Right lobe of liver (tissue), 4 donors: ENCODE measurements at regions not wholly inside any gene's neighbourhood (a gene's known extent, or its start where the extent isn't known, plus 50 kb on each side); places are given as distances from the start of the nearest gene placed in this dataset.

Source experiments
- POLR2A ChIP-seq: fragments of 450-650 bp; IDR thresholded peaks from one replicate; pipeline ENCODE4 v1.6.1; 2017; ENCODE audit warnings: antibody characterized with exemption, mild to moderate bottlenecking
- TF ChIP-seq, protein P1 (sequence below), 4 donors: fragments of 200-600 bp in 3 of 4; fragments of 450-650 bp in 1 of 4; IDR thresholded peaks; one replicate each; pipeline versions ENCODE4 v1.5.1 to v1.8.0; 2016 to 2022; ENCODE audit warnings: antibody characterized with exemption in 4 of 4, mild to moderate bottlenecking in 2 of 4
- donor health status: DM: no; HTN: no; CAD: no.
- donor health status: DM: no; HTN: no; CAD: no.
- donor health status: DM: no; HTN: yes; CAD: no.

DNA sequence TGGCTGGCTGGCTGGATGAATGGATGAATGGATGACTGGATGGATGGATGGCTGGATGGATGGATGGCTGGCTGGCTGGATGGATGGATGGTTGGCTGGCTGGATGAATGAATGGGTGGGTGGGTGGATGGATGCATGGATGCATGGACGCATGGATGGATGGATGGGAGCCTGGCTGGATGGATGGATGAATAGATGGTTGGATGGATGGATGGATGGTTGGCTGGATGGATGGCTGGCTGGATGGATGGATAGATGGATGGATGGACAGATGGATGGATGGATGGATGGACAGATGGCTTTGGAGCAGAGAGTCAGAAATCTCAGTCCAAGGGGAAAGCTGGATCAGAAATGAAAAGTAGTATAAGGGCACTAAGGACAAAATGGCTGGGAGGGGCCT, 106.4 kb upstream of the SERP2 start:
- TF ChIP-seq, protein P1, sequence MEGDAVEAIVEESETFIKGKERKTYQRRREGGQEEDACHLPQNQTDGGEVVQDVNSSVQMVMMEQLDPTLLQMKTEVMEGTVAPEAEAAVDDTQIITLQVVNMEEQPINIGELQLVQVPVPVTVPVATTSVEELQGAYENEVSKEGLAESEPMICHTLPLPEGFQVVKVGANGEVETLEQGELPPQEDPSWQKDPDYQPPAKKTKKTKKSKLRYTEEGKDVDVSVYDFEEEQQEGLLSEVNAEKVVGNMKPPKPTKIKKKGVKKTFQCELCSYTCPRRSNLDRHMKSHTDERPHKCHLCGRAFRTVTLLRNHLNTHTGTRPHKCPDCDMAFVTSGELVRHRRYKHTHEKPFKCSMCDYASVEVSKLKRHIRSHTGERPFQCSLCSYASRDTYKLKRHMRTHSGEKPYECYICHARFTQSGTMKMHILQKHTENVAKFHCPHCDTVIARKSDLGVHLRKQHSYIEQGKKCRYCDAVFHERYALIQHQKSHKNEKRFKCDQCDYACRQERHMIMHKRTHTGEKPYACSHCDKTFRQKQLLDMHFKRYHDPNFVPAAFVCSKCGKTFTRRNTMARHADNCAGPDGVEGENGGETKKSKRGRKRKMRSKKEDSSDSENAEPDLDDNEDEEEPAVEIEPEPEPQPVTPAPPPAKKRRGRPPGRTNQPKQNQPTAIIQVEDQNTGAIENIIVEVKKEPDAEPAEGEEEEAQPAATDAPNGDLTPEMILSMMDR (IDR thresholded peaks at IDR 0.05) = no peak
- no peak for TF ChIP-seq POLR2A
